Mesothelial cell of epicardium (in vitro differentiated cells): ENCODE measurements at regions not wholly inside any gene's neighbourhood (a gene's known extent, or its start where the extent isn't known, plus 50 kb on each side); places are given as distances from the start of the nearest gene placed in this dataset.
"Not testable (repeated sequence)": the region's sequence is repeated elsewhere in the genome, so short reads cannot be mapped to it uniquely, and the experiment has no call there.

Experiments used
- DNase-seq, 2 experiments: peaks; one replicate each; pipeline ENCODE4 v3.0.0; 2021; ENCODE audit warnings: low spot score in 2 of 2; ENCODE audit not compliant: unreplicated experiment in 2 of 2
- H3K27ac Mint-ChIP-seq: 2 replicates; pipeline ENCODE4 v1.8.0; 2021; ENCODE audit warnings: mixed read lengths
- H3K27me3 Mint-ChIP-seq: 2 replicates; pipeline ENCODE4 v1.8.0; 2021; ENCODE audit warnings: low read depth, mixed read lengths
- H3K36me3 Mint-ChIP-seq: 2 replicates; pipeline ENCODE4 v1.8.0; 2021; ENCODE audit warnings: mixed read lengths
- H3K4me1 Mint-ChIP-seq: 2 replicates; pipeline ENCODE4 v1.8.0; 2021; ENCODE audit warnings: mixed read lengths
- H3K4me3 Mint-ChIP-seq: 2 replicates; pipeline ENCODE4 v1.8.0; 2021; ENCODE audit warnings: mild to moderate bottlenecking, moderate library complexity, mixed read lengths
- H3K9me3 Mint-ChIP-seq: 2 replicates; pipeline ENCODE4 v1.8.0; 2021; ENCODE audit warnings: mixed read lengths
- CTCF ChIP-seq: fragments of 200-600 bp; sonication (generic); IDR thresholded peaks from one replicate; pipeline ENCODE4 v1.5.0; 2021; ENCODE audit warnings: antibody characterized with exemption; ENCODE audit not compliant: unreplicated experiment

GRCh38 chr18:66271962-66272361 lies 331.9 kb downstream of the CDH19 start:
- H3K9me3 Mint-ChIP-seq, result peaks cover 50% of the 10 kb centered on the region
- TF ChIP-seq CTCF, result no peak
- no peaks in the 10 kb centered on the region for H3K4me1 Mint-ChIP-seq
- H3K36me3 Mint-ChIP-seq, result no peaks in the 10 kb centered on the region
- no peaks in the 10 kb centered on the region for H3K27me3 Mint-ChIP-seq
- DNase-seq, result no peak
- no peak overlapping the region for H3K27ac Mint-ChIP-seq
- H3K4me3 Mint-ChIP-seq, result no peak overlapping the region

GRCh38 chr18:66264130-66264529 lies 339.8 kb downstream of the CDH19 start:
- Mint-ChIP-seq H3K36me3 (no peaks in the 10 kb centered on the region), H3K9me3 (peaks cover 11% of the 10 kb centered on the region), H3K27me3 (no peaks in the 10 kb centered on the region), H3K4me1 (peaks cover 3% of the 10 kb centered on the region), H3K27ac (no peak overlapping the region), H3K4me3 (no peak overlapping the region)
- DNase-seq, result no peak
- TF ChIP-seq CTCF, result no peak

- no peak for DNase-seq
- Mint-ChIP-seq H3K27me3 (no peaks in the 10 kb centered on the region), H3K4me3 (no peak overlapping the region), H3K9me3 (no peaks in the 10 kb centered on the region), H3K36me3 (no peaks in the 10 kb centered on the region), H3K27ac (no peak overlapping the region), H3K4me1 (no peaks in the 10 kb centered on the region)
- TF ChIP-seq CTCF, result no peak
Observed at GRCh38 chr18:66254121-66254520, 349.8 kb downstream of the CDH19 start.

- H3K9me3 Mint-ChIP-seq, result no peaks in the 10 kb centered on the region
- no peak for TF ChIP-seq CTCF
- no peak overlapping the region for H3K27ac Mint-ChIP-seq
- no peak overlapping the region for H3K4me3 Mint-ChIP-seq
- no peak for DNase-seq
- H3K36me3 Mint-ChIP-seq, result no peaks in the 10 kb centered on the region
- no peaks in the 10 kb centered on the region for H3K4me1 Mint-ChIP-seq
- H3K27me3 Mint-ChIP-seq, result no peaks in the 10 kb centered on the region
Observed at GRCh38 chr18:66252703-66253102, 351.2 kb downstream of the CDH19 start.

- Mint-ChIP-seq H3K4me3 (no peak overlapping the region), H3K27ac (no peak overlapping the region), H3K27me3 (no peaks in the 10 kb centered on the region), H3K4me1 (peaks cover 2% of the 10 kb centered on the region), H3K9me3 (peaks cover 8% of the 10 kb centered on the region), H3K36me3 (no peaks in the 10 kb centered on the region)
- no peak for TF ChIP-seq CTCF
- DNase-seq, result no peak
Observed at GRCh38 chr18:66235206-66235605, 368.7 kb downstream of the CDH19 start.

- Mint-ChIP-seq H3K4me1 (no peaks in the 10 kb centered on the region), H3K27me3 (no peaks in the 10 kb centered on the region), H3K4me3 (no peak overlapping the region), H3K27ac (no peak overlapping the region), H3K9me3 (no peaks in the 10 kb centered on the region), H3K36me3 (no peaks in the 10 kb centered on the region)
- no peak for DNase-seq
- no peak for TF ChIP-seq CTCF
Observed at GRCh38 chr18:66226782-66227181, 377.1 kb downstream of the CDH19 start.

- not testable (repeated sequence) for H3K36me3 Mint-ChIP-seq, H3K4me3 Mint-ChIP-seq, H3K4me1 Mint-ChIP-seq, H3K27ac Mint-ChIP-seq, DNase-seq, H3K27me3 Mint-ChIP-seq, H3K9me3 Mint-ChIP-seq
Observed at GRCh38 chr18:66223317-66223716, 380.6 kb downstream of the CDH19 start.
